LNCaP clone FGC (cell line): ENCODE measurements at regions not wholly inside any gene's neighbourhood (a gene's known extent, or its start where the extent isn't known, plus 50 kb on each side); places are given as distances from the start of the nearest gene placed in this dataset.

Experiments used
- DNase-seq: peaks from one replicate; pipeline ENCODE4 v3.0.0-alpha.2; 2011; ENCODE audit warnings: low read depth
- H3K4me3 ChIP-seq: 2 replicates; pipeline ENCODE4 v1.5.1; 2011; ENCODE audit warnings: mild to moderate bottlenecking, low read depth, low read length, control low read depth
- CTCF ChIP-seq: IDR thresholded peaks from 2 replicates; pipeline ENCODE4 v1.5.1; 2012; ENCODE audit warnings: mild to moderate bottlenecking; ENCODE audit not compliant: control insufficient read depth, insufficient read depth; ENCODE audit errors: extremely low read depth

- H3K4me3 ChIP-seq = no peak overlapping the region
- no peak for DNase-seq
- no peak for TF ChIP-seq CTCF
These were observed 412.7 kb downstream of the ACTL7B start for GRCh38 chr9:108443019-108443633.

- no peak for DNase-seq
- TF ChIP-seq CTCF = no peak
- no peak overlapping the region for H3K4me3 ChIP-seq
These were observed 413.2 kb downstream of the ACTL7B start for GRCh38 chr9:108442627-108443018.

- no peak overlapping the region for H3K4me3 ChIP-seq
- DNase-seq = no peak
- no peak for TF ChIP-seq CTCF
These were observed 414.1 kb downstream of the ACTL7B start for GRCh38 chr9:108441726-108442125.

- TF ChIP-seq CTCF = no peak
- no peak overlapping the region for H3K4me3 ChIP-seq
- DNase-seq = no peak
These were observed 414.5 kb downstream of the ACTL7B start for GRCh38 chr9:108441251-108441650.

GRCh38 chr9:108439947-108440346, 415.8 kb downstream of the ACTL7B start:
- TF ChIP-seq CTCF = no peak
- no peak for DNase-seq
- H3K4me3 ChIP-seq = no peak overlapping the region

GRCh38 chr9:108437656-108438055, 418.1 kb downstream of the ACTL7B start:
- no peak overlapping the region for H3K4me3 ChIP-seq
- DNase-seq = no peak
- no peak for TF ChIP-seq CTCF

GRCh38 chr9:108436448-108436847, 419.3 kb downstream of the ACTL7B start:
- TF ChIP-seq CTCF = no peak

More at GRCh38 chr9:108436448-108436847, 419.3 kb downstream of the ACTL7B start:
- no peak overlapping the region for H3K4me3 ChIP-seq
- DNase-seq = no peak
